B cell (primary cell): ENCODE measurements at regions not wholly inside any gene's neighbourhood (a gene's known extent, or its start where the extent isn't known, plus 50 kb on each side); places are given as distances from the start of the nearest gene placed in this dataset.

Experiments used
- ATAC-seq: fragments of 200-7000 bp; cut with Tn5 transposase; one replicate; pipeline ENCODE4 v1.10.0; 2021; ENCODE audit warnings: low read depth, mild to moderate bottlenecking, moderate number of reproducible peaks, moderate library complexity
- CTCF ChIA-PET: fragments of 350-600 bp; sonication (Branson Sonifier 250); formaldehyde crosslinking; loops from one replicate; lab custom pipeline; 2021; ENCODE audit warnings: antibody characterized with exemption, inconsistent platforms; lab: Charles Lee
- POLR2A ChIA-PET: fragments of 350-600 bp; sonication (Branson Sonifier 250); formaldehyde crosslinking; loops from one replicate; lab custom pipeline; 2021; ENCODE audit warnings: antibody characterized with exemption; lab: Charles Lee
- DNase-seq: peaks from one replicate; pipeline ENCODE4 v3.0.0; 2013
- H2AFZ ChIP-seq: 2 replicates; pipeline ENCODE4 v1.6.1; 2012; ENCODE audit warnings: mild to moderate bottlenecking, low read depth, low read length; ENCODE audit not compliant: insufficient read depth, poor library complexity, severe bottlenecking
- H3K27ac ChIP-seq, 2 donors: 1 replicate in 1 of 2; 2 replicates in 1 of 2; pipeline ENCODE4 v1.5.1; 2012 to 2013; ENCODE audit warnings: low read length in 2 of 2, mild to moderate bottlenecking in 2 of 2, moderate library complexity in 1 of 2
- H3K27me3 ChIP-seq, 4 experiments: fragments of 200-600 bp in 1 of 4; sonication (generic) in 1 of 4; replicated peaks in 1 of 4; 1 replicate in 2 of 4; 2 replicates in 2 of 4; pipeline versions ENCODE4 v1.6.1 to v1.7.0; 2013 to 2016; ENCODE audit warnings: low read length in 3 of 4, mild to moderate bottlenecking in 2 of 4, mixed read lengths in 1 of 4, moderate library complexity in 1 of 4; ENCODE audit not compliant: insufficient read depth in 4 of 4, control insufficient read depth in 3 of 4; ENCODE audit errors: control extremely low read depth in 1 of 4
- H3K36me3 ChIP-seq, 2 experiments: replicated peaks in 1 of 2; 1 replicate in 1 of 2; 2 replicates in 1 of 2; pipeline versions ENCODE4 v1.6.1 to v1.7.1; 2013; ENCODE audit warnings: low read length in 1 of 2; ENCODE audit not compliant: insufficient read depth in 2 of 2, control insufficient read depth in 1 of 2; ENCODE audit errors: control extremely low read depth in 1 of 2, extremely low read depth in 1 of 2
- H3K4me1 ChIP-seq, 2 donors: fragments of 200-600 bp in 1 of 2; sonication (generic) in 1 of 2; 1 replicate in 1 of 2; 2 replicates in 1 of 2; pipeline versions ENCODE4 v1.5.1 to v1.6.1; 2013 to 2017; ENCODE audit warnings: low read length in 2 of 2; ENCODE audit not compliant: control insufficient read depth in 2 of 2, insufficient read depth in 2 of 2
- H3K4me2 ChIP-seq: replicated peaks from 2 replicates; pipeline ENCODE3; 2012; ENCODE audit warnings: mild to moderate bottlenecking, low read depth, low read length; ENCODE audit not compliant: poor library complexity, severe bottlenecking
- H3K4me3 ChIP-seq, 5 experiments: fragments of 200-600 bp in 1 of 5; sonication (generic) in 1 of 5; 1 replicate in 3 of 5; 2 replicates in 2 of 5; pipeline versions ENCODE4 v1.5.1 to v1.7.0; 2011 to 2016; ENCODE audit warnings: low read length in 4 of 5, mild to moderate bottlenecking in 4 of 5, low read depth in 2 of 5, control low read depth in 1 of 5, moderate library complexity in 1 of 5; ENCODE audit not compliant: insufficient read depth in 1 of 5; ENCODE audit errors: control extremely low read depth in 1 of 5, extremely low read depth in 1 of 5
- H3K79me2 ChIP-seq: fragments of 200-600 bp; sonication (generic); one replicate; pipeline ENCODE4 v1.6.0; 2016; ENCODE audit warnings: low read length; ENCODE audit not compliant: control insufficient read depth, insufficient read depth
- H3K9ac ChIP-seq: fragments of 200-600 bp; sonication (generic); 2 replicates; pipeline ENCODE4 v1.6.1; 2017; ENCODE audit warnings: mild to moderate bottlenecking, low read length, moderate library complexity
- H3K9me3 ChIP-seq, 3 donors: one replicate each; pipeline versions ENCODE4 v1.6.1 to v1.7.1; 2013; ENCODE audit warnings: low read length in 2 of 3; ENCODE audit not compliant: control insufficient read depth in 2 of 3, insufficient read depth in 1 of 3; ENCODE audit errors: control extremely low read depth in 1 of 3
- H4K20me1 ChIP-seq: 2 replicates; pipeline ENCODE4 v1.6.0; 2012; ENCODE audit warnings: mild to moderate bottlenecking, low read length; ENCODE audit not compliant: insufficient read depth, control insufficient read depth, poor library complexity, severe bottlenecking
- H3K27ac Mint-ChIP-seq: one replicate; pipeline ENCODE4 v1.8.0; 2021; ENCODE audit warnings: mixed read lengths
- H3K27me3 Mint-ChIP-seq: one replicate; pipeline ENCODE4 v1.8.0; 2021; ENCODE audit warnings: mixed read lengths
- H3K4me1 Mint-ChIP-seq: one replicate; pipeline ENCODE4 v1.8.0; 2021; ENCODE audit warnings: mixed read lengths
- H3K4me3 Mint-ChIP-seq: one replicate; pipeline ENCODE4 v1.8.0; 2021; ENCODE audit warnings: mixed read lengths
- H3K9me3 Mint-ChIP-seq: one replicate; pipeline ENCODE4 v1.8.0; 2022; ENCODE audit warnings: mixed read lengths; ENCODE audit not compliant: insufficient read depth
- EZH2 ChIP-seq: IDR thresholded peaks from 2 replicates; pipeline ENCODE4 v1.6.1; 2012; ENCODE audit warnings: borderline replicate concordance, low read depth, mild to moderate bottlenecking, moderate library complexity, low read length; ENCODE audit not compliant: insufficient read depth, poor library complexity, severe bottlenecking
- WGBS: methylation state at CpG from one replicate; pipeline ENCODE4 v1.1.5; 2013; ENCODE audit warnings: missing lambda C conversion rate; ENCODE audit not compliant: insufficient coverage; 5-methylcytosine and 5-hydroxymethylcytosine counted together
- intact Hi-C: fragments of 100-400 bp; cut with micrococcal nuclease; formaldehyde crosslinking; loops from one replicate; pipeline ENCODE4 v1.10.0; 2022
- TF ChIP-seq, protein P1 (sequence below): fragments of 200-600 bp; IDR thresholded peaks from one replicate; pipeline ENCODE4 v1.8.0; 2022; ENCODE audit warnings: antibody characterized with exemption, mild to moderate bottlenecking

DNA sequence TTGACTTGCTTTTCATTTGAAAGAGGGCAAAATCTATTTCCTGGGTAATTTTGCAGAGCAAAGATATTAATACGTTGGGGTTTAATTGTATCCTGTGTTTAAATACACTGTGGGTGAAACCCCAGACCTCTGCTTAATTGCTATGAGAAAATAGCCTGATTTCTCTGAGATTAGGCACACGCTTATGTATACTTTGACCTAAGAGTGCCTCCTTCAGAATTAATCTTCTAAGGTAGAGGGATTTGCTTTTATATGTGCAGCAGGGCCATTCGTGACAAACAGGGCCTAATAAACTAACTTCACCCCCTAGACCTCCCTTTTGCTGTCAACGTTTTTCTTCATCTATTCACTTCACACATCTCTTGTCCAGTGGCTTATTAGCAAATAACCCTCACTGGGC lies 216.9 kb upstream of the ADGRL2 start:
- intact Hi-C loops: no loop called here

DNA sequence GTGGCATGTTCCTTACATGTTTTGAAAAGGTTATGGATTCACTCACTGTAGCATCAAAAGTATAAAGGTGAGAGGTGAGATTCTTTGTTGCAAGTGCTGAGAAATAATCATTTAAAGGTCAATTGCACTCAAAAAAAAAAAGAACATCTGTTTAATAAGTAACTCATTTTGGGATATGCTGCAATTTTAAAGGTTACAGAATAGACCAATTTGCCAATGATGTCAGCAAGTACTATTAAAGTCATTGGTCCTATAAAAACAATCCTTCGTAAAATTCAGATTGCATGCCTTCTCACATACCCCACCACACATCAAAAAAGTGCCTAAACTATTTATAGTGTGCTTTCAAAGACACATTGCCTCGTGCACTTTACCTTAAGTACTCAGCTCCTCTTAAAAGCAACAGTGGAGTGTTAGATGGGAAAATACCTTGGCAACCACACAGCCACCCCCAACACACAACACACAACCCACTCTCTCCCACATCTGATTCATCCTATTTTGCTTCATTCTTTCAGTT lies 218.2 kb upstream of the ADGRL2 start:
- no peak for DNase-seq
- Mint-ChIP-seq H3K4me3 (no peak overlapping the region), H3K4me1 (no peaks in the 10 kb centered on the region), H3K9me3 (no peaks in the 10 kb centered on the region), H3K27ac (no peak overlapping the region), H3K27me3 (no peaks in the 10 kb centered on the region)
- Histone ChIP-seq H2AFZ (no peak overlapping the region), H3K79me2 (no peaks in the 10 kb centered on the region), H3K4me2 (no peak overlapping the region), H4K20me1 (no peaks in the 10 kb centered on the region), H3K4me3 (no peak overlapping the region), H3K27ac (no peak overlapping the region), H3K4me1 (no peaks in the 10 kb centered on the region), H3K9me3 (no peaks in the 10 kb centered on the region), H3K36me3 (no peaks in the 10 kb centered on the region), H3K9ac (no peak overlapping the region), H3K27me3 (no peaks in the 10 kb centered on the region)
- intact Hi-C loops: no loop called here
- WGBS: no CpG with 5 or more reads among the region's 2 CpGs
- no peak for ATAC-seq
- ChIA-PET CTCF (no interaction called here), POLR2A (no interaction called here)
- no peak for TF ChIP-seq EZH2
- TF ChIP-seq, protein P1, sequence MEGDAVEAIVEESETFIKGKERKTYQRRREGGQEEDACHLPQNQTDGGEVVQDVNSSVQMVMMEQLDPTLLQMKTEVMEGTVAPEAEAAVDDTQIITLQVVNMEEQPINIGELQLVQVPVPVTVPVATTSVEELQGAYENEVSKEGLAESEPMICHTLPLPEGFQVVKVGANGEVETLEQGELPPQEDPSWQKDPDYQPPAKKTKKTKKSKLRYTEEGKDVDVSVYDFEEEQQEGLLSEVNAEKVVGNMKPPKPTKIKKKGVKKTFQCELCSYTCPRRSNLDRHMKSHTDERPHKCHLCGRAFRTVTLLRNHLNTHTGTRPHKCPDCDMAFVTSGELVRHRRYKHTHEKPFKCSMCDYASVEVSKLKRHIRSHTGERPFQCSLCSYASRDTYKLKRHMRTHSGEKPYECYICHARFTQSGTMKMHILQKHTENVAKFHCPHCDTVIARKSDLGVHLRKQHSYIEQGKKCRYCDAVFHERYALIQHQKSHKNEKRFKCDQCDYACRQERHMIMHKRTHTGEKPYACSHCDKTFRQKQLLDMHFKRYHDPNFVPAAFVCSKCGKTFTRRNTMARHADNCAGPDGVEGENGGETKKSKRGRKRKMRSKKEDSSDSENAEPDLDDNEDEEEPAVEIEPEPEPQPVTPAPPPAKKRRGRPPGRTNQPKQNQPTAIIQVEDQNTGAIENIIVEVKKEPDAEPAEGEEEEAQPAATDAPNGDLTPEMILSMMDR: no peak

More for the DNA sequence above, 216.9 kb upstream of the ADGRL2 start:
- no peak for ATAC-seq
- Histone ChIP-seq H3K79me2 (no peaks in the 10 kb centered on the region), H2AFZ (no peak overlapping the region), H3K36me3 (no peaks in the 10 kb centered on the region), H3K9me3 (no peaks in the 10 kb centered on the region), H3K4me1 (no peaks in the 10 kb centered on the region), H3K4me2 (no peak overlapping the region), H4K20me1 (no peaks in the 10 kb centered on the region), H3K9ac (no peak overlapping the region), H3K27ac (no peak overlapping the region), H3K27me3 (no peaks in the 10 kb centered on the region), H3K4me3 (no peak overlapping the region)
- DNase-seq: no peak
- ChIA-PET CTCF (no interaction called here), POLR2A (no interaction called here)
- H3K4me3 Mint-ChIP-seq: no peak overlapping the region
- TF ChIP-seq, protein P1: no peak
- TF ChIP-seq EZH2: no peak
- no peaks in the 10 kb centered on the region for H3K27me3 Mint-ChIP-seq
- 100% methylated on average over 1 of the region's 4 CpGs for WGBS
- no peak overlapping the region for H3K27ac Mint-ChIP-seq
- no peaks in the 10 kb centered on the region for H3K9me3 Mint-ChIP-seq
- H3K4me1 Mint-ChIP-seq: no peaks in the 10 kb centered on the region
